Endothelial cell of umbilical vein (primary cell): ENCODE measurements at regions not wholly inside any gene's neighbourhood (a gene's known extent, or its start where the extent isn't known, plus 50 kb on each side); places are given as distances from the start of the nearest gene placed in this dataset.
"Not testable (repeated sequence)": the region's sequence is repeated elsewhere in the genome, so short reads cannot be mapped to it uniquely, and the experiment has no call there.

ENCODE experiments used
- BruUV-seq: library from RNA; stranded (reverse); fragments of 400-500 nt; replicated peaks from 2 replicates; lab custom pipeline; 2021; lab: Mats Ljungman, UMichigan
- CTCF ChIA-PET: fragments of 300-600, 350-600 bp; sonication (Branson Sonifier 250); formaldehyde crosslinking; loops from one replicate; lab custom pipeline; 2021; ENCODE audit warnings: antibody characterized with exemption, inconsistent platforms; lab: Charles Lee
- POLR2A ChIA-PET: fragments of 300-600, 350-600 bp; sonication (Branson Sonifier 250); formaldehyde crosslinking; loops from one replicate; lab custom pipeline; 2021; ENCODE audit warnings: antibody characterized with exemption, inconsistent platforms; lab: Charles Lee
- DNase-seq: peaks from one replicate; pipeline ENCODE4 v3.0.0-alpha.2; 2011; ENCODE audit warnings: low read depth, low spot score
- FAIRE-seq: peaks from 2 replicates; lab custom pipeline; 2011; peaks lifted over from hg19 to GRCh38; lab: Jason Lieb, UNC
- H2AFZ ChIP-seq: 2 replicates; pipeline ENCODE4 v1.6.0; 2012; ENCODE audit warnings: low read depth, low read length, control low read depth, inconsistent platforms
- H3K27ac ChIP-seq: 2 replicates; pipeline ENCODE4 v1.5.1; 2011; ENCODE audit warnings: low read depth, mild to moderate bottlenecking, control low read depth, low read length, moderate library complexity; ENCODE audit not compliant: insufficient read depth
- H3K27me3 ChIP-seq, 2 experiments: 2 replicates each; pipeline versions ENCODE4 v1.6.0 to v1.6.1; 2011; ENCODE audit warnings: low read length in 2 of 2, mixed read lengths in 1 of 2; ENCODE audit not compliant: control insufficient read depth in 2 of 2, insufficient read depth in 2 of 2
- H3K36me3 ChIP-seq, 2 experiments: 2 replicates in 1 of 2; 3 replicates in 1 of 2; pipeline ENCODE4 v1.5.1; 2011; ENCODE audit warnings: low read length in 2 of 2, mild to moderate bottlenecking in 1 of 2, moderate library complexity in 1 of 2; ENCODE audit not compliant: control insufficient read depth in 2 of 2, insufficient read depth in 2 of 2; ENCODE audit errors: extremely low read depth in 1 of 2
- H3K4me1 ChIP-seq: 3 replicates; pipeline ENCODE4 v1.5.1; 2011; ENCODE audit warnings: mild to moderate bottlenecking, low read length; ENCODE audit not compliant: control insufficient read depth, insufficient read depth; ENCODE audit errors: extremely low read depth
- H3K4me2 ChIP-seq: 2 replicates; pipeline ENCODE4 v1.6.1; 2011; ENCODE audit warnings: low read length, control low read depth, mixed read lengths; ENCODE audit not compliant: insufficient read depth
- H3K4me3 ChIP-seq, 3 experiments: fragments of 200-600 bp in 1 of 3; sonication (generic), shearing (Covaris generic) in 1 of 3; replicated peaks in 1 of 3; 2 replicates each; pipeline ENCODE4 v1.5.1; 2011 to 2016; ENCODE audit warnings: control low read depth in 3 of 3, low read length in 3 of 3, mild to moderate bottlenecking in 2 of 3, inconsistent platforms in 1 of 3, low read depth in 1 of 3, moderate library complexity in 1 of 3; ENCODE audit not compliant: insufficient read depth in 1 of 3
- H3K79me2 ChIP-seq: 2 replicates; pipeline ENCODE4 v1.6.0; 2012; ENCODE audit warnings: low read length, inconsistent platforms; ENCODE audit not compliant: control insufficient read depth, insufficient read depth
- H3K9ac ChIP-seq: replicated peaks from 2 replicates; pipeline ENCODE3; 2011; ENCODE audit warnings: low read length, control low read depth; ENCODE audit not compliant: insufficient read depth; ENCODE audit errors: extremely low read depth
- H3K9me1 ChIP-seq: replicated peaks from 3 replicates; pipeline ENCODE4 v1.6.0; 2011; ENCODE audit warnings: mild to moderate bottlenecking, low read length; ENCODE audit not compliant: control insufficient read depth, insufficient read depth; ENCODE audit errors: extremely low read depth
- H3K9me3 ChIP-seq: replicated peaks from 2 replicates; pipeline ENCODE4 v1.5.1; 2012; ENCODE audit warnings: low read length, inconsistent platforms; ENCODE audit not compliant: control insufficient read depth, insufficient read depth
- H4K20me1 ChIP-seq: replicated peaks from 2 replicates; pipeline ENCODE3; 2011; ENCODE audit warnings: mild to moderate bottlenecking, low read length; ENCODE audit not compliant: control insufficient read depth, insufficient read depth; ENCODE audit errors: extremely low read depth
- FOS ChIP-seq: IDR thresholded peaks from 2 replicates; pipeline ENCODE4 v1.6.1; 2011; ENCODE audit warnings: mild to moderate bottlenecking, low read length, moderate library complexity, borderline replicate concordance; ENCODE audit not compliant: insufficient read depth
- JUN ChIP-seq: IDR thresholded peaks from 2 replicates; pipeline ENCODE4 v1.6.1; 2011; ENCODE audit warnings: borderline replicate concordance, low read depth; ENCODE audit not compliant: insufficient read length, insufficient read depth
- dilution Hi-C: fragments of 300-500 bp; cut with MboI; formaldehyde crosslinking; loops from one replicate; pipeline ENCODE4 v1.15.0; 2019; ENCODE audit warnings: low sequenced_read_pairs; ENCODE audit not compliant: extremely low pct_ligation_motif_present
- intact Hi-C: fragments of 100-400 bp; cut with micrococcal nuclease; formaldehyde crosslinking; loops from one replicate; pipeline ENCODE4 v1.10.0; 2022

DNA sequence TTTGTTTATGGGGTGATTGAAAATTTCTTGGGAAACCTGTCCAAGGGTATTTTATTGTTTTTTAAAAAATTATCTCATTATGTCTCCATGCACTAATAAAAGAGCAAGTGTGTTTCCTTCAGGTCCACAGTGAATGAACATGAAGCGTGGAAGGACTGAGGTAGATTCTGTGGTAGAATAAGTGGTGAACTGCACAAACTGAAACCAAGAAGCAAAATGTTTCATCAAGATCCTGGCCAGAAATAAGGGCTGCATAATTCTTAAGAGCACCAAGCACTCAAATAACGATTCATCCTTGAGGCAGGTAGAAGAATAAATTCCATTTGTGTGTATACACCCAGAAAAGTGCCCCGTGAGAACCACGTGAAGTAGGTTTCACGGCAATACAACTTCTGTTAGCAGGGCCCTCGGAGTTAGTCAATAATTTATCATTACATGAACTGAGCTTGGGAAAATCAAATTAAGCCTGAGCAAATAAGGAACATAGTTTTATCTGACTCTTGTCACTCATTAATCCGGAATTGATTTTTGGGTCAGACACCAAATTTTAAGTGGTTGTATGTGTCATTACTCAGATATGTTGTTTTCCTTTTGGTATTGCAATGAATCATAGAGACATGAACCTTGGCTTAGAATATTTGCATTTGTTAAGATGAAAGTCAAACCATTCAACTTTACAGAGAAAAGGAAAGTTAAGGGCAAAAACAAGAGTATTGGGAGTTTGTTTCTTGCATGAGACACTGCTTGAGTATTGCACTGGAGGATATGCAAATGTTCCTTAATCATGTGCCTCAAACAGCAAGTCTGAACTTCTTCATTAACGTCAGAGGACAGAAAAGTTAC is 472.6 kb upstream of the NETO1 start:
- Histone ChIP-seq H3K9ac (no peak overlapping the region), H3K4me1 (no peaks in the 10 kb centered on the region), H3K27me3 (no peaks in the 10 kb centered on the region), H3K79me2 (no peaks in the 10 kb centered on the region), H3K4me3 (no peak overlapping the region), H3K4me2 (no peak overlapping the region), H4K20me1 (no peaks in the 10 kb centered on the region), H3K9me1 (no peaks in the 10 kb centered on the region), H2AFZ (no peak overlapping the region), H3K36me3 (no peaks in the 10 kb centered on the region), H3K9me3 (peaks cover 5% of the 10 kb centered on the region), H3K27ac (no peak overlapping the region)
- TF ChIP-seq JUN: no peak
- CTCF ChIA-PET: no interaction called here
- intact Hi-C loops: no loop called here
- no peak for FAIRE-seq
- POLR2A ChIA-PET: no interaction called here
- dilution Hi-C loops: no loop called here
- DNase-seq: no peak
- BruUV-seq: no TSS peak

DNA sequence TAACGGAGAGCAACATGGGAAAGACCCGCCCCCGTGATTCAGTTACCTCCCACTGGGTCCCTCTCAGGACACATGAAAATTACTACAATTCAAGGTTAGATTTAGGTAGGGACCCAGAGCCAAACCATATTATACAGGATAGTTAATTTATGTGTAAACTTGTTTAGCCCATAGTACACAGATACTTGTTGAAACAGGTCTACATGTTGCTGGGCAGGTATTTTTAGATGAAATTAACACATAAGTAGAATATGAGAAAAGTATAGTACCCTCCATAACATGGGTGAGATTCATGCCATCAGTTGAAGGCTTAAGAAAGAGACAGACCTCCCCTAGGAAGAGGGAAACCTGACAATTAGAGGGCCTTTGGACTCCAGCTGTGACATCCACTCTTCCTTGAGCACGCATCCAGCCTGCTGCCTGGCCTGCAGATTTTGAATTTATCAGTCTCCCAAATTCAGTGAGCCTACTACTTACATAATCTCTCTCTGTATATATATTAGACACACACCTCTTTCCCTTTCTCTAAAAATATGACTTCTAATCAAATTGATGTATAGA is 463.5 kb upstream of the NETO1 start:
- Histone ChIP-seq H4K20me1 (no peaks in the 10 kb centered on the region), H3K9ac (no peak overlapping the region), H3K9me3 (peaks cover 4% of the 10 kb centered on the region), H3K4me3 (no peak overlapping the region), H3K27me3 (no peaks in the 10 kb centered on the region), H3K4me2 (no peak overlapping the region), H3K9me1 (no peaks in the 10 kb centered on the region), H3K4me1 (no peaks in the 10 kb centered on the region), H2AFZ (no peak overlapping the region), H3K79me2 (no peaks in the 10 kb centered on the region), H3K27ac (no peak overlapping the region), H3K36me3 (no peaks in the 10 kb centered on the region)
- no TSS peak for BruUV-seq
- dilution Hi-C loops: no loop called here
- TF ChIP-seq FOS: no peak
- POLR2A ChIA-PET: no interaction called here
- no peak for FAIRE-seq
- intact Hi-C loops: no loop called here
- CTCF ChIA-PET: no interaction called here
- DNase-seq: no peak

DNA sequence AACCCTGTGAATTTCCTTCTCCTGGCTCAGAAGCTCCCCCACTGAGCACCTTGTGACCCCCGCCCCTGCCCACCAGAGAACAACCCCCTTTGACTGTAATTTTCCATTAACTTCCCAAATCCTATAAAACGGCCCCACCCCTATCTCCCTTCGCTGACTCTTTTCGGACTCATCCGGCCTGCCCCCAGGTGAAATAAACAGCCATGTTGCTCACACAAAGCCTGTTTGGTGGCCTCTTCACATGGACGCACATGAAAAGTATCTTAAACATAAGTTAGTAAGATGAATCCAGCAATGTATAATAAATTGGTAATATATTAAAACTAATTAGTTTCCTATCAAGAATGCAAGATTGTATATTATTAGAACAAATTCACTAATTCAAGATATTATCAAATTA is 462.3 kb upstream of the NETO1 start:
- BruUV-seq, H3K4me1 ChIP-seq, POLR2A ChIA-PET: not testable (repeated sequence)

More for the DNA sequence above, 462.3 kb upstream of the NETO1 start:
- H3K79me2 ChIP-seq, H3K9me3 ChIP-seq, CTCF ChIA-PET, H3K9ac ChIP-seq, H3K4me2 ChIP-seq, H3K4me3 ChIP-seq, H4K20me1 ChIP-seq, dilution Hi-C loops, intact Hi-C loops, H2AFZ ChIP-seq, FAIRE-seq, DNase-seq, H3K36me3 ChIP-seq, H3K9me1 ChIP-seq, H3K27ac ChIP-seq, H3K27me3 ChIP-seq: not testable (repeated sequence)
